HepG2 (cell line): ENCODE measurements at regions not wholly inside any gene's neighbourhood (a gene's known extent, or its start where the extent isn't known, plus 50 kb on each side); places are given as distances from the start of the nearest gene placed in this dataset.

ENCODE experiments used
- HOXA9 ChIP-seq: sonication (generic); formaldehyde crosslinking; IDR thresholded peaks from 2 replicates; pipeline ENCODE4 v1.8.1; 2022; ENCODE audit warnings: missing genetic modification reagents, mild to moderate bottlenecking, moderate library complexity, borderline replicate concordance
- PHF20 ChIP-seq: sonication (generic); formaldehyde crosslinking; IDR thresholded peaks from 2 replicates; pipeline ENCODE4 v1.5.0; 2020; ENCODE audit warnings: mild to moderate bottlenecking, missing genetic modification reagents
- ZNF335 ChIP-seq: sonication (generic); formaldehyde crosslinking; IDR thresholded peaks from 2 replicates; pipeline ENCODE4 v1.4.0; 2020; ENCODE audit warnings: missing genetic modification reagents
- ZNF33A ChIP-seq: sonication (generic); formaldehyde crosslinking; IDR thresholded peaks from 2 replicates; pipeline ENCODE4 v1.5.1; 2020; ENCODE audit warnings: missing genetic modification reagents, mild to moderate bottlenecking, moderate library complexity, borderline replicate concordance
- ZNF468 ChIP-seq: sonication (generic); formaldehyde crosslinking; IDR thresholded peaks from 2 replicates; pipeline ENCODE4 v1.8.0; 2022; ENCODE audit warnings: mild to moderate bottlenecking, moderate library complexity, missing genetic modification reagents
- TF ChIP-seq, protein P1 (sequence below), 2 experiments: sonication (generic) in 1 of 2; formaldehyde crosslinking in 1 of 2; IDR thresholded peaks; 2 replicates each; pipeline versions ENCODE4 v1.4.0 to v1.6.1; 2016 to 2020; ENCODE audit warnings: borderline replicate concordance in 1 of 2, low read depth in 1 of 2, mild to moderate bottlenecking in 1 of 2, missing genetic modification reagents in 1 of 2
- TF ChIP-seq, protein P2 (sequence below): sonication (generic); formaldehyde crosslinking; IDR thresholded peaks from 2 replicates; pipeline ENCODE4 v1.4.0; 2020; ENCODE audit warnings: missing genetic modification reagents, mild to moderate bottlenecking, borderline replicate concordance

- TF ChIP-seq, protein P1, sequence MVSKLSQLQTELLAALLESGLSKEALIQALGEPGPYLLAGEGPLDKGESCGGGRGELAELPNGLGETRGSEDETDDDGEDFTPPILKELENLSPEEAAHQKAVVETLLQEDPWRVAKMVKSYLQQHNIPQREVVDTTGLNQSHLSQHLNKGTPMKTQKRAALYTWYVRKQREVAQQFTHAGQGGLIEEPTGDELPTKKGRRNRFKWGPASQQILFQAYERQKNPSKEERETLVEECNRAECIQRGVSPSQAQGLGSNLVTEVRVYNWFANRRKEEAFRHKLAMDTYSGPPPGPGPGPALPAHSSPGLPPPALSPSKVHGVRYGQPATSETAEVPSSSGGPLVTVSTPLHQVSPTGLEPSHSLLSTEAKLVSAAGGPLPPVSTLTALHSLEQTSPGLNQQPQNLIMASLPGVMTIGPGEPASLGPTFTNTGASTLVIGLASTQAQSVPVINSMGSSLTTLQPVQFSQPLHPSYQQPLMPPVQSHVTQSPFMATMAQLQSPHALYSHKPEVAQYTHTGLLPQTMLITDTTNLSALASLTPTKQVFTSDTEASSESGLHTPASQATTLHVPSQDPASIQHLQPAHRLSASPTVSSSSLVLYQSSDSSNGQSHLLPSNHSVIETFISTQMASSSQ (IDR thresholded peaks at IDR 0.05; ENCODE audit: low read depth), result no peak
- TF ChIP-seq, protein P1 (CRISPR knock-in tag; IDR thresholded peaks at IDR 0.05; ENCODE audit: borderline replicate concordance), result no peak
- TF ChIP-seq PHF20 (CRISPR knock-in tag) (no peak), ZNF335 (no peak), ZNF468 (CRISPR knock-in tag) (no peak), ZNF33A (CRISPR knock-in tag) (no peak), HOXA9 (CRISPR knock-in tag) (no peak)
- TF ChIP-seq, protein P2, sequence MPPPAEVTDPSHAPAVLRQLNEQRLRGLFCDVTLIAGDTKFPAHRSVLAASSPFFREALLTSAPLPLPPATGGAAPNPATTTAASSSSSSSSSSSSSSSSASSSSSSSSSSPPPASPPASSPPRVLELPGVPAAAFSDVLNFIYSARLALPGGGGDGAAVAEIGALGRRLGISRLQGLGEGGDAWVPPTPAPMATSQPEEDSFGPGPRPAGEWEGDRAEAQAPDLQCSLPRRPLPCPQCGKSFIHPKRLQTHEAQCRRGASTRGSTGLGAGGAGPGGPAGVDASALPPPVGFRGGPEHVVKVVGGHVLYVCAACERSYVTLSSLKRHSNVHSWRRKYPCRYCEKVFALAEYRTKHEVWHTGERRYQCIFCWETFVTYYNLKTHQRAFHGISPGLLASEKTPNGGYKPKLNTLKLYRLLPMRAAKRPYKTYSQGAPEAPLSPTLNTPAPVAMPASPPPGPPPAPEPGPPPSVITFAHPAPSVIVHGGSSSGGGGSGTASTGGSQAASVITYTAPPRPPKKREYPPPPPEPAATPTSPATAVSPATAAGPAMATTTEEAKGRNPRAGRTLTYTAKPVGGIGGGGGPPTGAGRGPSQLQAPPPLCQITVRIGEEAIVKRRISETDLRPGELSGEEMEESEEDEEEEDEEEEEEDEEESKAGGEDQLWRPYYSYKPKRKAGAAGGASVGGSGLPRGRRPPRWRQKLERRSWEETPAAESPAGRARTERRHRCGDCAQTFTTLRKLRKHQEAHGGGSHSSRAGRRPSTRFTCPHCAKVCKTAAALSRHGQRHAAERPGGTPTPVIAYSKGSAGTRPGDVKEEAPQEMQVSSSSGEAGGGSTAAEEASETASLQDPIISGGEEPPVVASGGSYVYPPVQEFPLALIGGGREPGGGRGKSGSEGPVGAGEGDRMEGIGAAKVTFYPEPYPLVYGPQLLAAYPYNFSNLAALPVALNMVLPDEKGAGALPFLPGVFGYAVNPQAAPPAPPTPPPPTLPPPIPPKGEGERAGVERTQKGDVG, result no peak
Observed at GRCh38 chr1:82466416-82466815, 665.7 kb downstream of the ADGRL2 start (continued).
